T-cell (primary cell): ENCODE measurements at regions not wholly inside any gene's neighbourhood (a gene's known extent, or its start where the extent isn't known, plus 50 kb on each side); places are given as distances from the start of the nearest gene placed in this dataset.

Source experiments
- ATAC-seq, 4 experiments: fragments of 200-7000 bp in 3 of 4; fragments of 150-1000 bp in 1 of 4; cut with Tn5 transposase; replicated peaks in 1 of 4; 1 replicate in 3 of 4; 2 replicates in 1 of 4; pipeline ENCODE4 v1.10.0; 2021; ENCODE audit warnings: moderate library complexity in 3 of 4, mild to moderate bottlenecking in 2 of 4, moderate number of reproducible peaks in 1 of 4
- CTCF ChIA-PET, 2 donors: fragments of 300-600 bp; sonication (Branson Sonifier 250); formaldehyde crosslinking; loops; one replicate each; lab custom pipeline; 2022; ENCODE audit warnings: antibody characterized with exemption in 2 of 2; lab: Charles Lee
- POLR2A ChIA-PET, 2 donors: fragments of 300-600 bp; sonication (Branson Sonifier 250); formaldehyde crosslinking; loops; one replicate each; lab custom pipeline; 2022; ENCODE audit warnings: antibody characterized with exemption in 2 of 2; lab: Charles Lee
- DNase-seq, 35 experiments: peaks; one replicate each; pipeline versions ENCODE4 v3.0.0 to v3.0.0-alpha.2; 2013 to 2023
- H3K27ac ChIP-seq: one replicate; pipeline ENCODE4 v1.5.1; 2013; ENCODE audit warnings: low read length
- H3K27me3 ChIP-seq, 2 experiments: replicated peaks in 1 of 2; 1 replicate in 1 of 2; 2 replicates in 1 of 2; pipeline versions ENCODE4 v1.6.1 to v1.7.0; 2013; ENCODE audit warnings: low read length in 1 of 2, mixed read lengths in 1 of 2; ENCODE audit not compliant: control insufficient read depth in 2 of 2, insufficient read depth in 2 of 2; ENCODE audit errors: extremely low read depth in 1 of 2
- H3K36me3 ChIP-seq, 2 donors: 1 replicate in 1 of 2; 2 replicates in 1 of 2; pipeline versions ENCODE4 v1.6.1 to v1.7.0; 2013; ENCODE audit warnings: low read length in 1 of 2; ENCODE audit not compliant: control insufficient read depth in 2 of 2, insufficient read depth in 1 of 2; ENCODE audit errors: extremely low read depth in 1 of 2
- H3K4me1 ChIP-seq, 2 experiments: 1 replicate in 1 of 2; 2 replicates in 1 of 2; pipeline versions ENCODE4 v1.6.1 to v1.7.0; 2013; ENCODE audit warnings: low read length in 2 of 2, mixed read lengths in 1 of 2; ENCODE audit not compliant: insufficient read depth in 2 of 2, control insufficient read depth in 1 of 2; ENCODE audit errors: extremely low read depth in 1 of 2
- H3K4me3 ChIP-seq, 2 donors: 1 replicate in 1 of 2; 2 replicates in 1 of 2; pipeline versions ENCODE4 v1.5.1 to v1.7.0; 2013; ENCODE audit warnings: mild to moderate bottlenecking in 2 of 2, low read length in 1 of 2, moderate library complexity in 1 of 2; ENCODE audit not compliant: control insufficient read depth in 1 of 2; ENCODE audit errors: extremely low read depth in 1 of 2
- H3K9me3 ChIP-seq: 2 replicates; pipeline ENCODE4 v1.7.0; 2013
- H3K27ac Mint-ChIP-seq, 2 donors: one replicate each; pipeline ENCODE4 v1.8.0; 2020 to 2021; ENCODE audit warnings: mild to moderate bottlenecking in 2 of 2, mixed read lengths in 2 of 2
- H3K27me3 Mint-ChIP-seq, 2 donors: one replicate each; pipeline ENCODE4 v1.8.0; 2021 to 2022; ENCODE audit warnings: mixed read lengths in 2 of 2
- H3K36me3 Mint-ChIP-seq: one replicate; pipeline ENCODE4 v1.8.0; 2021; ENCODE audit warnings: mixed read lengths
- H3K4me1 Mint-ChIP-seq, 3 donors: one replicate each; pipeline ENCODE4 v1.8.0; 2020 to 2022; ENCODE audit warnings: mixed read lengths in 3 of 3, mild to moderate bottlenecking in 1 of 3
- H3K4me3 Mint-ChIP-seq, 3 donors: one replicate each; pipeline ENCODE4 v1.8.0; 2020 to 2022; ENCODE audit warnings: mild to moderate bottlenecking in 3 of 3, mixed read lengths in 3 of 3, moderate library complexity in 3 of 3
- H3K9me3 Mint-ChIP-seq, 3 donors: one replicate each; pipeline ENCODE4 v1.8.0; 2020 to 2022; ENCODE audit warnings: mixed read lengths in 3 of 3
- WGBS: methylation state at CpG from one replicate; pipeline ENCODE4 v1.1.5; 2013; ENCODE audit warnings: missing lambda C conversion rate; ENCODE audit not compliant: insufficient coverage; 5-methylcytosine and 5-hydroxymethylcytosine counted together

DNA sequence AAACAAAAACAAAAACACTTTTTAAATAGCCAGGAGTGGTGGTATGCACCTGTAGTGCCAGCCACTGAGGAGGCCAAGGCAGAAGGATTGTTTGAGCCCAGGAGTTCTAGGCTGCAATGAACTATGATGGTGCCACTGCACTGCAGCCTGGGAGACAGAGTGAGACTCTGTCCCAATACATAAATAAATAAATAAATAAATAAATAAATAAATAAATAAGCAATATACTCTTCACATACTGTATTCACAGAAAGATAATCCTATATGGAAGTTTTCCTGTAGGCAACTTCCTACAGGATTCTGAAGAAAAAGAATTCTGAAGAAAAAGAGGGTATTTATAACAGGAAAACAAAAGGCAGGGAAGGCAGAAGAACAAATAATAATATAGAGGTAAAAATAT, 293.3 kb upstream of the GRIA3 start:
- POLR2A ChIA-PET, result no interaction called here

GRCh38 chrX:122906726-122907125, 277.4 kb upstream of the GRIA3 start:
- no peak overlapping the region for H3K4me3 Mint-ChIP-seq
- Histone ChIP-seq H3K4me3 (no peak overlapping the region), H3K9me3 (no peaks in the 10 kb centered on the region), H3K36me3 (no peaks in the 10 kb centered on the region), H3K27ac (no peak overlapping the region), H3K27me3 (no peaks in the 10 kb centered on the region), H3K4me1 (no peaks in the 10 kb centered on the region)
- ATAC-seq, result no peak
- H3K27me3 Mint-ChIP-seq, result no peaks in the 10 kb centered on the region
- H3K4me1 Mint-ChIP-seq, result no peaks in the 10 kb centered on the region
- DNase-seq, result no peak
- no peak overlapping the region for H3K27ac Mint-ChIP-seq
- H3K36me3 Mint-ChIP-seq, result no peaks in the 10 kb centered on the region
- peaks cover 4 to 12% (median 9%) of the 10 kb centered on the region in 3 donors for H3K9me3 Mint-ChIP-seq
- CTCF ChIA-PET, result no interaction called here
- 93% methylated on average over 2 of the region's 7 CpGs for whole genome bisulfite sequencing
- POLR2A ChIA-PET, result no interaction called here

More for the DNA sequence above, 293.3 kb upstream of the GRIA3 start:
- H3K27ac Mint-ChIP-seq, result no peak overlapping the region
- no peaks in the 10 kb centered on the region for H3K36me3 ChIP-seq
- H3K9me3 Mint-ChIP-seq, result peaks cover 0 to 3% (median 3%) of the 10 kb centered on the region in 3 donors
- no peaks in the 10 kb centered on the region for H3K36me3 Mint-ChIP-seq
- CTCF ChIA-PET, result no interaction called here
- no peaks in the 10 kb centered on the region for H3K4me1 Mint-ChIP-seq
- H3K4me3 ChIP-seq, result no peak overlapping the region
- ATAC-seq (no peak), DNase-seq (no peak)
- H3K27me3 Mint-ChIP-seq, result no peaks in the 10 kb centered on the region
- no peak overlapping the region for H3K4me3 Mint-ChIP-seq
- H3K27ac ChIP-seq, result no peak overlapping the region
- H3K9me3 ChIP-seq, result no peaks in the 10 kb centered on the region
- H3K27me3 ChIP-seq, result no peaks in the 10 kb centered on the region
- no peaks in the 10 kb centered on the region for H3K4me1 ChIP-seq

DNA sequence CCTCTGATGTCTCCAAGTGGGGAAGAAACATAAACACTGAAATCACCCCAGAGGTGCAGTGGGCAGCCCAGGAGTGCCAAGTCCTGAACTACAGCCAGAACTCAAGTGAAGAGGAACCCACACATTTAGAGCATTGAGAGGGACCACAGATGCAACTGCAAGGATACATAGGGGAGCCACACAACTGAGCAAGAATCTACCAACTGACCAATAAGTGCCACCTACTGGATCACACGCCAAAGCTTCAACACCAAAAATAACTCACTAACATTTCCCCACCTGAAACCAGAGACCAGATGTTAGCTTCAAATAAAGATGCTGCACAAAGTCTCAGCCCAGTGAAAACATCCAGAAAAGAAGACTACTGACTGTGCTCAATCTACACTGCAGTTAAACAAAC, 276.7 kb upstream of the GRIA3 start:
- Histone ChIP-seq H3K4me1 (no peaks in the 10 kb centered on the region), H3K9me3 (no peaks in the 10 kb centered on the region), H3K27me3 (no peaks in the 10 kb centered on the region), H3K4me3 (no peak overlapping the region), H3K27ac (no peak overlapping the region), H3K36me3 (no peaks in the 10 kb centered on the region)
- 57% methylated on average over 1 of the region's 1 CpG for WGBS
- ATAC-seq (no peak), DNase-seq (no peak)
- no peaks in the 10 kb centered on the region for H3K4me1 Mint-ChIP-seq
- H3K27me3 Mint-ChIP-seq, result no peaks in the 10 kb centered on the region
- no peak overlapping the region for H3K4me3 Mint-ChIP-seq
- no peak overlapping the region for H3K27ac Mint-ChIP-seq
- ChIA-PET POLR2A (no interaction called here), CTCF (no interaction called here)
- H3K36me3 Mint-ChIP-seq, result no peaks in the 10 kb centered on the region
- peaks cover 4 to 12% (median 9%) of the 10 kb centered on the region in 3 donors for H3K9me3 Mint-ChIP-seq

DNA sequence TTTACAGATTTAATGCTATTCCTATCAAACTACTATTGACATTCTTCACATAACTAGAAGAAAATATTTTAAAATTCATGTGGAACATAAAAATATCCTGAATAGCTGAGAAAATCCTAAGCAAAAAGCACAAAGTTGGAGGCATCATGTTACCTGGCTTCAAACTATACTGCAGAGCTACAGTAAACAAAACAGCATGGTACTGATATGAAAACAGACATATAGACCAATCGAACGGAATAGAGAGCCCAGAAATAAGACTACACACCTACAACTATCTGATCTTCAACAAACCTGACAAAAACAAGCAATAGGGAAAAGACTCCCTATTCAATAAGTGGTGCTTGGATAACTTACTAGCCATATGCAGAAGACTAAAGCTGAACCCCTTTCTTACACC, 273.4 kb upstream of the GRIA3 start:
- peaks cover 4 to 19% (median 12%) of the 10 kb centered on the region in 3 donors for H3K9me3 Mint-ChIP-seq
- H3K36me3 ChIP-seq, result no peaks in the 10 kb centered on the region
- ChIA-PET POLR2A (no interaction called here), CTCF (no interaction called here)
- no peak overlapping the region for H3K27ac ChIP-seq
- no peaks in the 10 kb centered on the region for H3K9me3 ChIP-seq
- H3K27ac Mint-ChIP-seq, result no peak overlapping the region
- H3K4me1 ChIP-seq, result no peaks in the 10 kb centered on the region
- H3K36me3 Mint-ChIP-seq, result no peaks in the 10 kb centered on the region
- no peaks in the 10 kb centered on the region for H3K27me3 Mint-ChIP-seq
- ATAC-seq (no peak), DNase-seq (no peak)
- no peaks in the 10 kb centered on the region for H3K4me1 Mint-ChIP-seq
- no peak overlapping the region for H3K4me3 Mint-ChIP-seq
- no peak overlapping the region for H3K4me3 ChIP-seq
- no CpG with 5 or more reads among the region's 2 CpGs for WGBS
- no peaks in the 10 kb centered on the region for H3K27me3 ChIP-seq

- Histone ChIP-seq H3K9me3 (no peaks in the 10 kb centered on the region), H3K36me3 (no peaks in the 10 kb centered on the region), H3K27ac (no peak overlapping the region), H3K4me3 (no peak overlapping the region), H3K4me1 (no peaks in the 10 kb centered on the region), H3K27me3 (no peaks in the 10 kb centered on the region)
- Mint-ChIP-seq H3K27me3 (no peaks in the 10 kb centered on the region), H3K4me3 (no peak overlapping the region), H3K27ac (no peak overlapping the region), H3K4me1 (no peaks in the 10 kb centered on the region), H3K36me3 (no peaks in the 10 kb centered on the region), H3K9me3 (peaks cover 7 to 19% (median 12%) of the 10 kb centered on the region in 3 donors)
- DNase-seq (no peak), ATAC-seq (no peak)
- CTCF ChIA-PET, result interaction anchor here in 1 of 2 donors (0.5 kb wide), 1 partner anchor 538 kb away, joined by 9 read pairs; no protein-coding TSS in a partner anchor
- POLR2A ChIA-PET, result no interaction called here
- no CpG with 5 or more reads among the region's 1 CpG for WGBS
These were observed 270.9 kb upstream of the GRIA3 start for GRCh38 chrX:122913134-122913533.

DNA sequence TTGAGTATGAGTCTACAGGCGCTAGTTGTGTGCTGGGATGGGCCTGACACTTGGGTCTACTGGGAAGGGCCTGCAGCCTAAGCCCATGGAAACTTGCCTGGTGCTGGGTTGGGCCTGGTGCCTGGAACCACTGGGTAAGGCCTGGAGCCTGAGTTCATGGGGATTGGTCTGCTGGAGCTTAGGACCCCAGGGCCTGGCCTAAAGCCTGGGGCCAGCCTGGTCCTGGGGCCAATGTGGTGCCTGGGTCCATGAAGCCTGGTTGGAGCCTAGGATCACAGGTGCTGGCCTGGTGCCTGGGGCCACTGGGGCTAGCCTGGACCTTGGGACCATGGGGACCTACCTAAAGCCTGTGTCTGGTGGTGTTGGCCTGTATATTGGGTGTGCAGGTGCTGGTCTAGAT, 270.3 kb upstream of the GRIA3 start:
- DNase-seq (no peak), ATAC-seq (no peak)
- Histone ChIP-seq H3K4me3 (no peak overlapping the region), H3K27ac (no peak overlapping the region), H3K27me3 (no peaks in the 10 kb centered on the region), H3K9me3 (no peaks in the 10 kb centered on the region), H3K36me3 (no peaks in the 10 kb centered on the region), H3K4me1 (no peaks in the 10 kb centered on the region)
- ChIA-PET POLR2A (no interaction called here), CTCF (no interaction called here)
- no peak overlapping the region for H3K4me3 Mint-ChIP-seq
- H3K36me3 Mint-ChIP-seq, result no peaks in the 10 kb centered on the region
- H3K4me1 Mint-ChIP-seq, result no peaks in the 10 kb centered on the region
- WGBS, result 71% methylated on average over 1 of the region's 1 CpG
- H3K27me3 Mint-ChIP-seq, result no peaks in the 10 kb centered on the region
- peaks cover 7 to 19% (median 9%) of the 10 kb centered on the region in 3 donors for H3K9me3 Mint-ChIP-seq
- no peak overlapping the region for H3K27ac Mint-ChIP-seq

GRCh38 chrX:122914256-122914655, 269.8 kb upstream of the GRIA3 start:
- H3K27ac ChIP-seq, result no peak overlapping the region
- Mint-ChIP-seq H3K4me3 (no peak overlapping the region), H3K27ac (no peak overlapping the region), H3K27me3 (no peaks in the 10 kb centered on the region), H3K4me1 (no peaks in the 10 kb centered on the region), H3K36me3 (no peaks in the 10 kb centered on the region), H3K9me3 (peaks cover 5 to 14% (median 7%) of the 10 kb centered on the region in 3 donors)
- ChIA-PET POLR2A (no interaction called here), CTCF (no interaction called here)
- DNase-seq (no peak), ATAC-seq (no peak)
- WGBS, result 78% methylated on average over 2 of the region's 5 CpGs
- no peaks in the 10 kb centered on the region for H3K4me1 ChIP-seq
- no peaks in the 10 kb centered on the region for H3K36me3 ChIP-seq
- H3K9me3 ChIP-seq, result no peaks in the 10 kb centered on the region
- H3K4me3 ChIP-seq, result no peak overlapping the region
- no peaks in the 10 kb centered on the region for H3K27me3 ChIP-seq
